OCI-LY7 (cell line): ENCODE measurements at regions not wholly inside any gene's neighbourhood (a gene's known extent, or its start where the extent isn't known, plus 50 kb on each side); places are given as distances from the start of the nearest gene placed in this dataset.

Experiments used
- BruUV-seq: library from RNA; stranded (reverse); fragments of 400-500 nt; replicated peaks from 2 replicates; lab custom pipeline; 2021; lab: Mats Ljungman, UMichigan
- CTCF ChIA-PET: fragments of 300-600 bp; sonication (Branson Sonifier 250); formaldehyde crosslinking; loops from one replicate; lab custom pipeline; 2022; ENCODE audit warnings: antibody characterized with exemption; ENCODE audit not compliant: unreplicated experiment; lab: Charles Lee
- POLR2A ChIA-PET: fragments of 300-600 bp; sonication (Branson Sonifier 250); formaldehyde crosslinking; loops from one replicate; lab custom pipeline; 2022; ENCODE audit warnings: antibody characterized with exemption; lab: Charles Lee
- DNase-seq: peaks from one replicate; pipeline ENCODE4 v3.0.0-alpha.2; 2015; ENCODE audit warnings: low spot score
- H2AFZ ChIP-seq: fragments of 200-600 bp; sonication (generic), shearing (Covaris generic); 2 replicates; pipeline ENCODE4 v1.6.1; 2014; ENCODE audit warnings: mild to moderate bottlenecking, antibody characterized with exemption, low read length, moderate library complexity
- H3K27ac ChIP-seq: fragments of 200-600 bp; sonication (generic); 2 replicates; pipeline ENCODE4 v1.5.1; 2014; ENCODE audit warnings: mixed run types, low read depth, mild to moderate bottlenecking, moderate library complexity, low read length, inconsistent platforms; ENCODE audit not compliant: poor library complexity, severe bottlenecking
- H3K36me3 ChIP-seq: fragments of 200-600 bp; sonication (generic); 2 replicates; pipeline ENCODE4 v1.6.1; 2014; ENCODE audit warnings: mild to moderate bottlenecking, antibody characterized with exemption, low read length, moderate library complexity, mixed read lengths; ENCODE audit not compliant: insufficient read depth
- H3K4me1 ChIP-seq: fragments of 200-600 bp; sonication (generic); 2 replicates; pipeline ENCODE4 v1.5.1; 2014; ENCODE audit warnings: mild to moderate bottlenecking, low read length; ENCODE audit not compliant: insufficient read depth, poor library complexity, severe bottlenecking
- H3K4me2 ChIP-seq: fragments of 200-600 bp; sonication (generic); 2 replicates; pipeline ENCODE4 v1.6.1; 2014; ENCODE audit warnings: mild to moderate bottlenecking, low read length
- H3K4me3 ChIP-seq: fragments of 200-600 bp; sonication (generic); 2 replicates; pipeline ENCODE4 v1.5.1; 2014; ENCODE audit warnings: mild to moderate bottlenecking, low read depth, low read length; ENCODE audit not compliant: poor library complexity, severe bottlenecking
- H3K79me2 ChIP-seq: fragments of 200-600 bp; sonication (generic); 2 replicates; pipeline ENCODE4 v1.6.1; 2016; ENCODE audit warnings: low read depth, mild to moderate bottlenecking, low read length, moderate library complexity, mixed read lengths; ENCODE audit not compliant: insufficient read depth
- H3K9me2 ChIP-seq: fragments of 200-600 bp; sonication (generic); 2 replicates; pipeline ENCODE4 v1.6.1; 2016; ENCODE audit warnings: mild to moderate bottlenecking, low read length, mixed read lengths; ENCODE audit not compliant: insufficient read depth
- H3K9me3 ChIP-seq: fragments of 200-600 bp; sonication (generic); 2 replicates; pipeline ENCODE4 v1.6.1; 2014; ENCODE audit warnings: mild to moderate bottlenecking, mixed run types, low read length, mixed read lengths
- H4K20me1 ChIP-seq: fragments of 200-600 bp; sonication (generic); 2 replicates; pipeline ENCODE4 v1.6.1; 2014; ENCODE audit warnings: mild to moderate bottlenecking, antibody characterized with exemption, low read length, moderate library complexity, mixed read lengths; ENCODE audit not compliant: insufficient read depth
- CTCF ChIP-seq: fragments of 200-600 bp; sonication (generic); conservative IDR thresholded peaks from 2 replicates; pipeline ENCODE4 v1.5.1; 2014; ENCODE audit warnings: mild to moderate bottlenecking, antibody characterized with exemption, low read length, moderate library complexity, mixed read lengths
- EZH2phosphoT487 ChIP-seq: fragments of 200-600 bp; sonication (generic); IDR thresholded peaks from 2 replicates; pipeline ENCODE4 v1.6.1; 2018; ENCODE audit warnings: low read depth, borderline replicate concordance, mild to moderate bottlenecking, mixed run types, antibody characterized with exemption, low read length, moderate library complexity, mixed read lengths
- intact Hi-C: fragments of 100-400 bp; cut with micrococcal nuclease; formaldehyde crosslinking; loops from one replicate; pipeline ENCODE4 v1.10.0; 2022; ENCODE audit not compliant: unreplicated experiment

GRCh38 chr5:25905646-25906045 lies 1132.7 kb downstream of the CDH9 start:
- no peak for TF ChIP-seq EZH2phosphoT487
- no peak for TF ChIP-seq CTCF
- Histone ChIP-seq H3K4me1 (no peaks in the 10 kb centered on the region), H3K36me3 (no peaks in the 10 kb centered on the region), H2AFZ (no peak overlapping the region), H3K9me2 (no peaks in the 10 kb centered on the region), H3K79me2 (no peaks in the 10 kb centered on the region), H3K9me3 (no peaks in the 10 kb centered on the region), H3K4me2 (no peak overlapping the region), H3K27ac (no peak overlapping the region), H3K4me3 (no peak overlapping the region), H4K20me1 (no peaks in the 10 kb centered on the region)
- intact Hi-C loops, result no loop called here
- BruUV-seq, result no TSS peak
- ChIA-PET POLR2A (no interaction called here), CTCF (no interaction called here)
- no peak for DNase-seq

- no peak for DNase-seq
- no peak overlapping the region for H3K4me2 ChIP-seq
- H3K9me3 ChIP-seq, result no peaks in the 10 kb centered on the region
- H3K9me2 ChIP-seq, result no peaks in the 10 kb centered on the region
- H3K4me1 ChIP-seq, result no peaks in the 10 kb centered on the region
- BruUV-seq, result no TSS peak
- TF ChIP-seq CTCF (no peak), EZH2phosphoT487 (no peak)
- no peak overlapping the region for H3K27ac ChIP-seq
- no peaks in the 10 kb centered on the region for H3K36me3 ChIP-seq
- H2AFZ ChIP-seq, result no peak overlapping the region
- ChIA-PET POLR2A (interaction anchor here (0.6 kb wide), 1 partner anchor 11 kb away, joined by 3 read pairs; no protein-coding TSS in a partner anchor), CTCF (no interaction called here)
- no peaks in the 10 kb centered on the region for H3K79me2 ChIP-seq
- no peaks in the 10 kb centered on the region for H4K20me1 ChIP-seq
- intact Hi-C loops, result no loop called here
- no peak overlapping the region for H3K4me3 ChIP-seq
Observed at GRCh38 chr5:25892211-25892610, 1146.2 kb downstream of the CDH9 start.

GRCh38 chr5:25891691-25892090 lies 1146.7 kb downstream of the CDH9 start:
- ChIA-PET CTCF (no interaction called here), POLR2A (interaction anchor here (0.6 kb wide), 1 partner anchor 11 kb away, joined by 3 read pairs; no protein-coding TSS in a partner anchor)
- no peak for TF ChIP-seq CTCF
- no peak for TF ChIP-seq EZH2phosphoT487
- DNase-seq, result no peak
- H3K9me2 ChIP-seq, result no peaks in the 10 kb centered on the region
- BruUV-seq, result no TSS peak
- H3K4me1 ChIP-seq, result no peaks in the 10 kb centered on the region
- H3K27ac ChIP-seq, result no peak overlapping the region
- H4K20me1 ChIP-seq, result no peaks in the 10 kb centered on the region
- H3K36me3 ChIP-seq, result no peaks in the 10 kb centered on the region
- H3K79me2 ChIP-seq, result no peaks in the 10 kb centered on the region
- no peaks in the 10 kb centered on the region for H3K9me3 ChIP-seq
- intact Hi-C loops, result no loop called here
- H3K4me3 ChIP-seq, result no peak overlapping the region
- no peak overlapping the region for H2AFZ ChIP-seq
- no peak overlapping the region for H3K4me2 ChIP-seq
